H9 (cell line): ENCODE measurements at regions not wholly inside any gene's neighbourhood (a gene's known extent, or its start where the extent isn't known, plus 50 kb on each side); places are given as distances from the start of the nearest gene placed in this dataset.

ENCODE experiments used
- DNase-seq: peaks from one replicate; pipeline ENCODE4 v3.0.0-alpha.2; 2017
- H2AFZ ChIP-seq: one replicate; pipeline ENCODE4 v1.6.1; 2013; ENCODE audit warnings: mild to moderate bottlenecking, low read length, control low read depth, moderate library complexity
- H2AK5ac ChIP-seq: 2 replicates; pipeline ENCODE4 v1.6.1; 2013; ENCODE audit warnings: low read length, control low read depth, mixed read lengths; ENCODE audit not compliant: insufficient read length
- H2BK120ac ChIP-seq: one replicate; pipeline ENCODE4 v1.6.1; 2013; ENCODE audit warnings: low read depth, mild to moderate bottlenecking, low read length, control low read depth, inconsistent platforms; ENCODE audit not compliant: poor library complexity, severe bottlenecking
- H2BK12ac ChIP-seq: 2 replicates; pipeline ENCODE4 v1.6.1; 2013; ENCODE audit warnings: low read length, control low read depth, mixed read lengths, low read depth; ENCODE audit not compliant: insufficient read length
- H2BK15ac ChIP-seq: 2 replicates; pipeline ENCODE4 v1.6.1; 2013; ENCODE audit warnings: low read depth, low read length, control low read depth
- H2BK20ac ChIP-seq: one replicate; pipeline ENCODE4 v1.6.1; 2013; ENCODE audit warnings: low read depth, mild to moderate bottlenecking, low read length, control low read depth, inconsistent platforms; ENCODE audit not compliant: poor library complexity, severe bottlenecking
- H2BK5ac ChIP-seq: 2 replicates; pipeline ENCODE4 v1.6.1; 2013; ENCODE audit warnings: low read length, control low read depth, mixed read lengths; ENCODE audit not compliant: insufficient read length
- H3K14ac ChIP-seq: 2 replicates; pipeline ENCODE4 v1.6.1; 2013; ENCODE audit warnings: low read length, control low read depth; ENCODE audit not compliant: insufficient read depth
- H3K18ac ChIP-seq: 2 replicates; pipeline ENCODE4 v1.6.1; 2013; ENCODE audit warnings: low read depth, mild to moderate bottlenecking, mixed read lengths, low read length, control low read depth; ENCODE audit not compliant: insufficient read length
- H3K23ac ChIP-seq: 2 replicates; pipeline ENCODE4 v1.6.1; 2013; ENCODE audit warnings: low read length, control low read depth, mixed read lengths, low read depth; ENCODE audit not compliant: insufficient read length
- H3K23me2 ChIP-seq: 2 replicates; pipeline ENCODE4 v1.6.1; 2013; ENCODE audit warnings: low read depth, mild to moderate bottlenecking, mixed read lengths, low read length, control low read depth; ENCODE audit not compliant: insufficient read length, poor library complexity, severe bottlenecking
- H3K27ac ChIP-seq: 2 replicates; pipeline ENCODE4 v1.5.1; 2013; ENCODE audit warnings: low read length, control low read depth, mixed read lengths, low read depth; ENCODE audit not compliant: insufficient read length
- H3K27me3 ChIP-seq: 2 replicates; pipeline ENCODE4 v1.6.1; 2013; ENCODE audit warnings: low read length, control low read depth, inconsistent platforms; ENCODE audit not compliant: insufficient read depth
- H3K4ac ChIP-seq: 2 replicates; pipeline ENCODE4 v1.6.1; 2013; ENCODE audit warnings: low read depth, mild to moderate bottlenecking, control low read depth, inconsistent platforms, low read length, moderate library complexity
- H3K4me1 ChIP-seq: 2 replicates; pipeline ENCODE4 v1.6.1; 2013; ENCODE audit warnings: low read length, control low read depth, inconsistent platforms; ENCODE audit not compliant: insufficient read depth
- H3K4me2 ChIP-seq: 2 replicates; pipeline ENCODE4 v1.6.1; 2013; ENCODE audit warnings: low read length, control low read depth, mixed read lengths; ENCODE audit not compliant: insufficient read length, insufficient read depth
- H3K56ac ChIP-seq: 2 replicates; pipeline ENCODE4 v1.6.1; 2013; ENCODE audit warnings: low read depth, mild to moderate bottlenecking, mixed read lengths, low read length, control low read depth; ENCODE audit not compliant: insufficient read length
- H3K79me1 ChIP-seq: 2 replicates; pipeline ENCODE4 v1.6.1; 2013; ENCODE audit warnings: low read depth, mild to moderate bottlenecking, moderate library complexity, low read length, control low read depth, inconsistent platforms; ENCODE audit not compliant: insufficient read depth, poor library complexity, severe bottlenecking
- H3K79me2 ChIP-seq: 2 replicates; pipeline ENCODE4 v1.6.1; 2013; ENCODE audit warnings: low read length, control low read depth, inconsistent platforms; ENCODE audit not compliant: insufficient read depth
- H3K9ac ChIP-seq: 2 replicates; pipeline ENCODE4 v1.6.1; 2013; ENCODE audit warnings: low read length, control low read depth, mixed read lengths; ENCODE audit not compliant: insufficient read length; ENCODE audit errors: extremely low read depth
- H3K9me3 ChIP-seq: one replicate; pipeline ENCODE4 v1.6.1; 2013; ENCODE audit warnings: low read depth, low read length, inconsistent platforms; ENCODE audit not compliant: control insufficient read depth
- H3T11ph ChIP-seq: one replicate; pipeline ENCODE4 v1.6.1; 2013; ENCODE audit warnings: mild to moderate bottlenecking, low read length, control low read depth, inconsistent platforms
- H4K20me1 ChIP-seq: one replicate; pipeline ENCODE4 v1.6.1; 2013; ENCODE audit not compliant: control insufficient read depth, insufficient read length, insufficient read depth
- H4K5ac ChIP-seq: 2 replicates; pipeline ENCODE4 v1.6.1; 2013; ENCODE audit warnings: low read depth, mild to moderate bottlenecking, mixed read lengths, low read length, control low read depth; ENCODE audit not compliant: insufficient read length
- H4K8ac ChIP-seq: replicated peaks from 2 replicates; pipeline ENCODE4 v1.6.1; 2013; ENCODE audit warnings: low read length, control low read depth, mixed read lengths, low read depth; ENCODE audit not compliant: insufficient read length
- H4K91ac ChIP-seq: 2 replicates; pipeline ENCODE4 v1.6.1; 2013; ENCODE audit warnings: low read depth, mild to moderate bottlenecking, moderate library complexity, mixed read lengths, low read length, control low read depth; ENCODE audit not compliant: insufficient read length
- H3K27ac Mint-ChIP-seq, 3 experiments: 2 replicates in 2 of 3; 3 replicates in 1 of 3; pipeline ENCODE4 v1.8.0; 2020 to 2021; ENCODE audit warnings: mixed read lengths in 3 of 3, mild to moderate bottlenecking in 1 of 3, moderate library complexity in 1 of 3
- H3K27me3 Mint-ChIP-seq: 2 replicates; pipeline ENCODE4 v1.8.0; 2021; ENCODE audit warnings: low read depth, mild to moderate bottlenecking, moderate library complexity, mixed read lengths
- H3K36me3 Mint-ChIP-seq, 3 experiments: 2 replicates in 2 of 3; 3 replicates in 1 of 3; pipeline ENCODE4 v1.8.0; 2020 to 2021; ENCODE audit warnings: low read depth in 3 of 3, mixed read lengths in 3 of 3; ENCODE audit not compliant: insufficient read depth in 1 of 3
- H3K4me1 Mint-ChIP-seq, 2 experiments: 2 replicates each; pipeline ENCODE4 v1.8.0; 2020; ENCODE audit warnings: mixed read lengths in 2 of 2
- H3K4me3 Mint-ChIP-seq, 2 experiments: 2 replicates in 1 of 2; 3 replicates in 1 of 2; pipeline ENCODE4 v1.8.0; 2020 to 2021; ENCODE audit warnings: mild to moderate bottlenecking in 2 of 2, mixed read lengths in 2 of 2, moderate library complexity in 1 of 2
- H3K9me3 Mint-ChIP-seq, 2 experiments: 2 replicates in 1 of 2; 3 replicates in 1 of 2; pipeline ENCODE4 v1.8.0; 2020; ENCODE audit warnings: mild to moderate bottlenecking in 2 of 2, mixed read lengths in 2 of 2, moderate library complexity in 1 of 2
- CTCF ChIP-seq: fragments of 200-600 bp; sonication (generic); conservative IDR thresholded peaks from 3 replicates; pipeline ENCODE4 v1.8.0; 2021; ENCODE audit warnings: antibody characterized with exemption, mild to moderate bottlenecking
- WGBS: extraction: QIAGEN DNeasy Blood & Tissue Kit; methylation state at CpG from one replicate; pipeline ENCODE4 v1.1.7; 2013; ENCODE audit warnings: missing lambda C conversion rate, low lambda C conversion rate, mixed read lengths; ENCODE audit not compliant: insufficient read length; ENCODE audit errors: extremely low coverage; 5-methylcytosine and 5-hydroxymethylcytosine counted together

- Histone ChIP-seq H2BK120ac (no peak overlapping the region), H3K79me1 (no peaks in the 10 kb centered on the region), H3K27ac (no peak overlapping the region), H3K27me3 (no peaks in the 10 kb centered on the region), H4K20me1 (no peaks in the 10 kb centered on the region), H3K18ac (no peak overlapping the region), H3K9me3 (no peaks in the 10 kb centered on the region), H2AFZ (no peak overlapping the region), H2BK20ac (no peak overlapping the region), H3K4me2 (no peak overlapping the region), H3K14ac (no peak overlapping the region), H4K8ac (no peak overlapping the region), H3K4ac (no peak overlapping the region), H2AK5ac (no peak overlapping the region), H3K9ac (no peak overlapping the region), H3K56ac (no peak overlapping the region), H3T11ph (no peak overlapping the region), H2BK15ac (no peak overlapping the region), H2BK12ac (no peak overlapping the region), H4K91ac (no peak overlapping the region), H2BK5ac (no peak overlapping the region), H3K23ac (no peak overlapping the region), H3K23me2 (no peaks in the 10 kb centered on the region), H4K5ac (no peak overlapping the region), H3K79me2 (no peaks in the 10 kb centered on the region), H3K4me1 (no peaks in the 10 kb centered on the region)
- H3K4me3 Mint-ChIP-seq: no peak overlapping the region
- H3K27me3 Mint-ChIP-seq: peaks cover 2% of the 10 kb centered on the region; the same call in 1 of the 2 replicates
- peaks cover 0 to 15% (median 5%) of the 10 kb centered on the region in 3 experiments; a peak in 5 of 7 replicates for H3K36me3 Mint-ChIP-seq
- no peaks in the 10 kb centered on the region for H3K4me1 Mint-ChIP-seq
- peaks cover 20 to 23% of the 10 kb centered on the region in 2 experiments for H3K9me3 Mint-ChIP-seq
- H3K27ac Mint-ChIP-seq: no peak overlapping the region
- DNase-seq: no peak
- 100% methylated on average over 1 of the region's 2 CpGs for WGBS
- no peak for TF ChIP-seq CTCF
These were observed 1109.2 kb downstream of the GATA3 start for GRCh38 chr10:9163699-9164098.
